HG02885 (cell line): ENCODE measurements at regions not wholly inside any gene's neighbourhood (a gene's known extent, or its start where the extent isn't known, plus 50 kb on each side); places are given as distances from the start of the nearest gene placed in this dataset.

Experiments
- ATAC-seq: cut with Tn5 transposase; IDR thresholded peaks from one replicate; pipeline ENCODE4 v1.9.1; 2021; ENCODE audit warnings: mild to moderate bottlenecking; ENCODE audit not compliant: unreplicated experiment, poor library complexity

DNA sequence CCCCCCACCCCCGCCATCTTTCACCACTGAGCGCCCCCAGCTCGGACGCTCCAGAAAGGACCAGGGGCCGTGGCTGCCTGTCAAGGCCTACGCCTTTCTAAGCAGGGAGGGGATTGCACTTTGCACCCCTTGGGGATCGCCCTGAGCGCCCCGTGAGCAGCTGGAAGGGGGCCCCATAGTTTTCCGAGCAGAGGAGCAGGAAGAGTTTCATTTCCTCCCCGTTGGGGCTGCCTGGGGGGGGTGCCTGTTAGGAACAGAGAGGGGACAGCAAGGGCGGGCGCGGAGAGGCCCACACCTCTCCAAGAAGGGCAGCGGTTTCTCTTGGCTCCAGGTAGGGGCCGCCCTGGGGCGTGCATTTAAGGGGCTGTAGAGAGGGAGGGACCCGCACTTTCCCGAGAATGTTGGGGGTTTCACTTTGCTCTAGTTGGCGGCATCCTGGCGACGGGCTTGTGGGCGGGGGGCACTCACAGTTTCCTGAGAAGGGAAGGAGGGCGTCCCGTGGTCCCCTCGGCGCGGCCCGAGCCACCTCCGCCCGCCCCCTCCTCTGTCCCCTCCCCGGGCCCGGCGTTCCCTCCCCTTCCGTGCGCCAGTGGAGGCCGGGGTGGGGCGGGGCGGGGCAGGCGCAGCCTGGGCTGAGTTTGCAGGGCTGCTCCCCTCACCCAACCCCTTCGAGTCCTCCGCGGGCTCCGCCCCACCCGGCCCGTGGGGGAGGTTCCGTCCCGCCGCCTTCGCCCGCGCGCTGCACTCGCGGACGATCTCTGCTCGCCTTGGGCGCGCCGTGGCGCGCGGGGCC lies 82.3 kb upstream of the CD99 start:
- ATAC-seq: peak; percentile 95

DNA sequence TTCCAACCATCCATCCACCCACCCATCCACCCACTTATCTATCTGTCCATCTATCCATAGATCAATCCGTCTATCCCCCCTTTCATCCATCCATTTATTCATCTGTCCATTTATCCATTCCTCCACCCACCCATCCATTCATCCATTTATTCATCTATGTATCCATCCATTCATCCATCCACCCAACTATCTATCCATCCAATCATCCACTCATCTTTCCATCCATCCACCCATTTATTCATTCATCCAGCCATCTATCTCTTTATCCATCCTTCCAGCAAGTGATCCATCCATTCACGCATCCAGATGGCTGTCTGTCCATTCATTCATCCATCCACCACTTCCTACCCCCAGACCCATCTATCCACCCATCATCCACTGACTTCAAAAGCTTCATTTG lies 84.0 kb upstream of the CD99 start:
- ATAC-seq: no peak

DNA sequence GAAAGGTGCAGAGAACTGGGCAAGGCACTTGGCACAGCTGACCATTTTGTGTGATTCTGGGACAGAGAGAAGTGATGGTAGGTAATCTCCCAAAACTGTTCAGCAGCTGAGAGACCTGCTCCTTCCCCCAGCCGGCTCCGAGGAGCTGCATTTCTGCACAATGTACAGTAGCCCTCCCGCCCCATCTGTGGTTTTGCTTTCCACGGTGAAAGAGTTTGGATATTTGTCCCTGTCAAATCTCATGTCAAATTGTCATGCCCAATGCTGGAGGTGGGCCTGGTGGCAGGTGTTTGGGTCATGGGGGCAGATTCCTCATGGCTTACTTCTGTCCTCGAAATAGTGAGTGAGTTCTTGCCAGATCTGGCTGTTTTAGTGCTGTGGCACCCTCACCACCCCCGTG lies 90.5 kb upstream of the CD99 start:
- ATAC-seq: no peak

DNA sequence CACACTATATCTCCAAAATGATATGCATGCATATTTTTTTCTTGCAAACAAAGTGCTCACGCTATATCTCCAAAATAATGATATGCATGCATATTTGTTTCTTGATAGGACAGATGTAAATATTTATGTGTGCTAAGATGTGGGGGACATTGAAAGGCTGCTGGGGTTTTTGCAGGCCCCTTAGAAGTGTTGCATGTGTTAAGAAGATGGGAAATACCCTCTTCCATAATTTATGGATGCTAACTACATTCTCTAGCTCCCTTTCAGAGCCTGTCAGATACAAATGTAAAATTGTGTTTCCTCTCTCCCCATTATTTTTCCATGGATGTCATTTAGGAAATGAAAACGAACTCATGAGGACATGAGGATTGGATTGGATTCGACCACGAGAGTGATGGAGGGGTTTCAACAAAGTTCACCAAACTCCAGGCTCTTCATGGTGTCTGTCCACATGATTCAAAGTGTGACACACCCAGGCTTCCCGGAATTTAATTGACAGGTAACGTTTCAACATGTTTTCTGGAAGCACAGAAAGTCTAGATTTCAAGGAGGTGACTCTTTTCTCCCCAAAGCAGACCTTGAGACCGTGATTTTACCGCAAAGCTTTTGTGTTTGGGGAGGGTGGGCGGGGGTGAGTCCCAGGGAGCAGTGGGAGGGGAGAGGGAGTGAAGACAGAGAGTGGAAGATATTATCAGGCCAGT lies 94.4 kb upstream of the CD99 start:
- no peak for ATAC-seq

DNA sequence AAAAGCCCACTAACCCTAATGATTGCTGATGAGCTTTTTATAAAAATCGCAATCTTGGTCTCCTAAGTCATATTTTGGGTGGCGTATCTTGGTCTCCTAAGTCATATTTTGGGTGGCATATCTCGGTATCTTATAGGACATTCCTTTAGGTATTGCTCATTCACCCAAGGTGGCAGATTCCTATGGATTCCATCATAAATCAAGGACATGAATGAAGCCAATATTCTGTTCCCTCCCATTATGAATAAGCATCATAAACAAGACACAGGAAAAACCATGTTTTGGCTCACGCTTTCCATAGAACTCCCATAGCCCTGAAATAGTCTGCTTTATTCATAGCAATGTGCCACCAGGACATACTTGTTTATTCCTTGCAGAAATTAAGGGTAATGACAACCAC lies 95.0 kb upstream of the CD99 start:
- ATAC-seq: no peak

DNA sequence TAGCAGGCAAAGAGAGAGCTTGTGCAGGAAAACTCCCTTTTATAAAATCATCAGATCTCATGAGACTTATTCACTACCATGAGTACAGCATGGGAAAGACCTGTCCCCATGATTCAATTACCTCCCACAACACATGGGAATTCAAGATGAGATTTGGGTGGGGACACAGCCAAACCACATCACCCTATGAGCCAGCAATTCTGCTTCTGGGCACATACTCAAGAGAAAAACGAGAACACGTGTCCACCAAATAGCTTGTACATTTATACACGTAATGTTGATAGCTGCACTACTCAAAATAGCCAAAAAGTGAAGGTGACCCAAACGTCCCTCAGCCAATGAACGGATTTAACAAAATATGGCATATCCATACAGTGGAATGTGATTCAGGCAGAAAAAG lies 94.5 kb upstream of the DHRSX start:
- ATAC-seq: no peak

DNA sequence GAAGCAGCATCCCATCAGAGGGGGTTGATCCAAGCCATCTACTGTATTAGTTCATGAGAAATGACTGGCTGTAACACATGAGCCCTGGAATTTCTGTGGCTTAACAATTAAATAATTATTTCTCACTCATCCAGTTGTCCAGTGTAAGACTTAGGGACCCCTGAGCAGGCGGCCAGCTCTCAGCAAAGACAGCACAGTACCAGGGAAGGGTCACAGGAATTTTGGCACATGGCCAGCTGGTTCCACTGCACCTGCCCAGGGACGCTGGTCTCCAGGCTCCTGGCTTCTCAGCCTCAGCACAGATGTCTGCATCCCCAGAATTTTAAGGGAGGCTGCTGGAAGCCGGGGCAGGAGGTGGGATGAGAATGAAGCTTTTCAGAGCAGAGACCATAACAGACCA lies 93.7 kb upstream of the DHRSX start:
- no peak for ATAC-seq

DNA sequence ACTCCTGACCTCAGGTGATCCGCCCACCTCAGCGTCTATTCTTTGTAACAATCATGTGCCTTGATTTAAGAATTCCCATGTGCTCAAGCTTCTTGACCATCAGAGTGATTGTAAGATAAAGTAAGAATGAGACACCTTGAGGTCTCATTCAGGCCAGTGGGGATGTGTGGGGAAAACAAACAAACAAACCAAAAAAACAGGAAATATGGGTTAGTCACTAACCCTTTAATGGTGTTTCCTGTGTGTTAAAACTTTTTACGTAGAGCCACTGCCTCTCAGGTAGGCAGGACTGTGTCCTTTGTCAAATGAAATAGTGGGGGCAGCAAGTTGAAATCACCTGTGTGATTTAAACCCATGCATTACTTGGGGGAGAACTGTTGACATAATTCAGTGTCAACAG lies 91.5 kb upstream of the DHRSX start:
- no peak for ATAC-seq

DNA sequence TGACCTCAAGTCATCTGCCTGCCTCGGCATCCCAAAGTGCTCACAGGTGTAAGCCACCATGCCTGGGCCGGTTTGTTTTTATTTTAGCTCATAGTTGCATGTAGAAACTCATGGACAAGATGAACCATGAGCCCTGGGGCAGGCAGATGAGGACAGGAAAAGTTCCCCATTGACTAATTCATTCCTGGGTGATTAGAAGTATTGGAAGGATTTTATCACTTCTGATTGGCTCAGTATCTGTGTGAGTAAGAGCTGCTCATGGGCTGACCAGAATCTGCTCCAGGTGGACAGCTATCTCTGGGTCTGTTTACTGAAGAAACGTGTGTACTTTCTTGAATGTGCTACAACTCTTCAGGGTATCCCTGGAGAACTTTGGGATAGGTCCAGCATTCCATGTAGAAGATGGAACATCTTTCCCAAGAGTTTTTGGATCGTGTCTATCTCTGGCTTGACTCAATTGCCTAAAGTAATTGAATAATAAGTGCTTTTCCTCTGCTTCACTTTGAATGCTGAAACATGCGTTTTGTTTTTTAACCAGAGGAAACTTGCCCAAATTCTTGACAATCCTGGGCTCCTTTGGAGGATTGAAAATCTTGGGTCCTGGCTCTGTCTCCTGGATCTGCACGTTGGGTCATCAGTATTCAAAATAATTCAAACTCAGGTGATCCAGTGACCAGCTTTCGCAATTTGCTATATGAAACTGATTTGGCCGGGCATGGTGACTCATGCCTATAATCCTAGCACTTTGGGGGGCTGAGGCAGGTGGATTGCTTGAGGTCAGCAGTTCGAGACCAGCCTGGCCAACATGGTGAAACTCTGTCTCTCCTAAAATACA lies 88.6 kb upstream of the DHRSX start:
- ATAC-seq: no peak

DNA sequence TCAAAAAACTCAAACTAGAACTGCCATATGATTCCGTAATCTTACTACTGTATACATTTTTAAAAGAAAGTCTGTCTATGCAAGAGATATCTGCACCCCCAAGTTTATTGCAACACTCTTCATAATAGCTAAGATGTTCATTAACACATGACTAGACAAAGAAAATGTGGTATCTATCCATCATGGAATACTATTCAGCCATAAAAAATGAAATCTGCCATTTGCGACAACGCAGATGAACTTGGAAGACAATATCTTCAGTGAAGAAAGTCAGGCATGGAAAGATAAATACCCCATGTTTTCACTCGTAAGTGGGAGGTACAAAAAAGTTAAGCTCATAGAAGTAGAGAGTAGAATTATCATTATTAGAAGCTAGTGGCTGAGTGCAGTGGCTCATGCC lies 87.3 kb upstream of the DHRSX start:
- no peak for ATAC-seq

DNA sequence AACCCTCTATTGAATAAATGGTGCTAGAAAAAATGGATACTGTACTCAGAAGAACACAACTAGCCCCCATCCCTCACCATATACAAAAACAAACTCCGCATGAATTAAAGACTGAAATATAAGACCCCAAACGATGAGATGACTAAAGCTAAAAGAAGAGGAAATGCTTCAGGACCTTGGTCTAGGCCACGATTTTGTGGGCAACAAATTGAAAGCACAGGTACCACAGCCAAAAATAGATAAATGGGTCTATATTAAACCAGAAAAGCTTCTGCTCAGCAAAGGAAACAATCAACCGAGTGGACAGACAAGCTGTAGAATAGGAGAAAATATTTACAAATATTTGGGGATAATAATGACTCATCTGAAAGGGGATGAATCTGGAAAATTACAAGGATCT lies 86.4 kb upstream of the DHRSX start:
- ATAC-seq: no peak

DNA sequence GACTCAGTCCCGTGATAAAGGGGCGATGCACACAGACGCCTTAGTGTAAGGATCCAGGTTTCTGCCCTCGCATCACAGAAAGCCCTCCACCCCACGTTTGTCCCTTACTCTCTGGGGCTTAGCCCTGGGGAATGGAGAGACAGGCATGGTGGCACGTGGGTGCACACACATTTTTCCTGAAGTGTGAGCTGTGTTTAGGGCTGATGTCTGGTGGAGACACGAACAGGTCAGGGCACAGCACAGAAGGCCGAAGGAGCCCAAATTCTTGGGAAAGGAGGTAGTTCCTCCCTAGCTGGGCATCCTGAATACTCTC lies 84.3 kb upstream of the DHRSX start:
- ATAC-seq: no peak

DNA sequence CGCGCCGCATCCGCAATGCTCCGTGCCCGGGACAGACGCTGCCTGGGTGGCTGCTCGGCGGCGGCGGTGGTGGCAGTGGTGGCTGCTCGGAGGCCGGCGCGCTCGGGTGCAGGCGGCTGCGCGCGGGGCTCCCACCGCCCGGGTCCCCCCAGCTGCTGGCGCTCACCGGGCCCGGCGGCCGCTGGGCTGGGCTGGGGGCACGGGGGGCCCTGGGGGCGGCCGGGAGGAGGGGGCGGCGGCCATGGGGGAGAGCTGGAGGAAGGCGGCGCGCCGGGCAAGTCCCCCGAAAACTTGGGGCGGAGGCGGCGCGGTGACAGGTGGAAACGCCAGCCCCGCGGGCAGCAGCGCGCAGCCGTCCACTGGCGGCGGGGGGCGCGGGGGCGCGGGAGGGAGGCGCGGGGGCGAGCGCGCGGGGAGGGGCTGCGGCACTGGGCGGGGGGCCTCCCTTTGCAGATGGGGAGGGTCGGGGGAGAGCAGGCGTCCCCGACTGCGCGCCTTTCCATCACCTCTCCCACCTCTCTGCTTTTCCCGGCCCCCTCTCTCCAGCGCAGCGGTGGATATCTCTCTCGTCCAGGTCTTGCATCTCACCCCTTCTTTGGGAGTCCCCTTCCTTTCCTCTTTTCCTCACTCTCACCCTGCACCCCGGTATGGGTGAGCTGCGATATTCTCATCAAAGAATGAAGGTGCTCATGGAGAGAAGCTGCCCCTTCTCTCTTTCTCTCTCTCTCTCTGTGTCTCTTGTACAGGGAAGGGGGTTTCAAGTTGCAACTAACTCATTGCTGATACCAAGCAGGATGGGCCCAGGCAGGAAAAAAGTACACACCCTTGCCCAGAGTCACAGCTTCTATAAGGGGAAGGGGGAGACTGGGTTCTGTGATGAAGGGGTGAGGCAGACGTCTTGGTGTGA lies 83.7 kb upstream of the DHRSX start:
- no peak for ATAC-seq

DNA sequence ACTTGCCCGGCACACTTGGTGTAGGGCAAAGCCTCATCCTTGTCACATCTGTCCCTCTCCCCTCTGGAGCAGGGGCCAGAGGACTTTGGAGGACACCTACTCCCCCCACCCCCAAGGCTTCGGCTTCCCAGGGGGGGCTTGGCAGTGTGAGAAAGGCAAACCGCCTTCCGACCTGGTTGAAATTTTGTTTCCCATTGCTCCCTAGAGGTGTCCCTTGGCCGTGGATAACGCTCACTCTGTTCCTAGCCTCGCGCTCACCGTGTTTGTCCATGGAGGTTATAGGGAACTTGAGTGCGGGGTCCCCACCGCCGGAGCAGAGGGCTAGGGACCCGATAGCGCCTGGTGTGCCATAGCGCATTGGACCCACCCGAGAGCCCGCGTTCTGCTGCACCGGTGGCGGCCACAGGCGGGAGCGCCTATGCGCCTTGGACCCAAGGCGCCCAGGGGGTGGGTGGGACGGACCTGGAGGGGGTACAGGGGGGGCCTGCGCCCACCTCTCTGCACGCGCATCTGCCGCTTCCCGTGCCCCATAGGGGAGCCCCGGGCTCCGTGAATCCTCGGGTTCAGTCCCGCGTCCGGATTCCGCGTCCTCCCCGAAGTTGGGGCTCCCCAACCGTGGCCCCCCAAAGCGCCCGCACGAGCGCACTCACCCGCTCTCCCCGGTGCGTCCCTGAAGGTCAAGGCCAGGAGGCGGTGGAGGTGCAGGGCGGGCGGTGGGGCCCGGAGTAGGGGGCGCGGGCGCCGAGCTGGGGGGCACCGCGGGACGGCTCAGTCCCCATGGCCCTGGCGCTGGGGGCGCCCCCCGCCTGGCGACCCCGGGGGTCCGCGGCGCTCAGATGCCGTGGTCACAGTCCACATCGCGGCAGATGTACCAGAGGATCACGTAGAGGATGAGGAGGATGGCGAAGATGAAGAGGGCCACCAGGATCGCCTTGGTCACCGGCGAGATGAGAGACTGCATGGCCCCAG lies 82.7 kb upstream of the DHRSX start:
- no peak for ATAC-seq

DNA sequence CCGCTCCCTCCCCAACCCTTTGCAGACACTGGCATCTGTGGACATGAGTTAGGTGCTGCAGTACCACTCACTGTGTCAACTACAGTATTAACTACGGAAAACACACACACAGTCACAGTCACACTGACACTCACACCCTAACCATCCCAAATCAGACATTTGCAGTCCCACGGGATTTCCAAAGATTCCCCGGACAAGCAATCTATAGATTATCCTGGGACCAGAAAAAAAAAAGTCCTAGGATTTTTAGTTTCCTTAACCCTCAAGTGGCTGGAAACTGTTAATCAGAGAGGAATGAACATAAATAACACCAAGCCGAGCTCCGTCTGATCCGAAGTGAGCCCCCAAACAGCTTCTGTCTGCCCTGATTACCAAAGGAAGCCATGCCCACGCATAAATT lies 81.9 kb upstream of the DHRSX start:
- ATAC-seq: no peak

DNA sequence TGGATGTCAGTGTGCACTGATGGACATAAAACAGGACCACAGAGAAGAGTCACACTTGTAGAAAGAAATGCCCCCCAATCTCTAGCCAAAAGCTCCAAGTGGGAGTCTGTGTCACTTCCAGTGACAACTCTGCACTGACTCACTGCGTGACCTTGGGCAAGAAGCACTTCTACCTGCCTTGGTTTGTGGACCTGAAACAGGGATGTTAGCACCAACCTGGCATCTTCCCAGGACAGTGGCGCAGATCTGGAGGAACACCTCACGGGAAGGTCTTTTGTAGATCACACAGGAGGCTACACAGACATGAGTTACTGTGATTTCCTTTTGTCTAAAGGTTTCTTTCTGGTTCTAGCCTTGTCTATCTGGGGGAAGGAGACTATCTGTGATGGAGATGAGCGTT lies 80.5 kb upstream of the DHRSX start:
- ATAC-seq: no peak

DNA sequence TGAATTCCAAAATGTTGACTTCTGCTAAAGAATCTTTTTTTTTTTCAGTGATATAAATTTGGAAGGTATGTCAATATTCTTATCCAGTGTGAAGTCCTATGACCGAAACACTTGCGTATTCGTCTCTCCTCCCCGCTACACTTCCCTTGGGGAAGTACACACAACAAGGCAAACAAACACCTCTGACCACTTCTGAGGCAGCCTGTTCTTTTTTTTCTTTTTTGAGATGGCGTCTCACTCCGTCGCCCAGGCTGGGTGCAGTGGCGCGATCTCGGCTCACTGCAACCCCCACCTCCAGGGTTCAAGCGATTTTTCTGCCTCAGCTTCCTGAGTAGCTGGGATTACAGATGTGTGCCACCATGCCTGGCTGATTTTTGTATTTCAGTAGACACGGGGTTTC lies 78.1 kb upstream of the DHRSX start:
- ATAC-seq: no peak

DNA sequence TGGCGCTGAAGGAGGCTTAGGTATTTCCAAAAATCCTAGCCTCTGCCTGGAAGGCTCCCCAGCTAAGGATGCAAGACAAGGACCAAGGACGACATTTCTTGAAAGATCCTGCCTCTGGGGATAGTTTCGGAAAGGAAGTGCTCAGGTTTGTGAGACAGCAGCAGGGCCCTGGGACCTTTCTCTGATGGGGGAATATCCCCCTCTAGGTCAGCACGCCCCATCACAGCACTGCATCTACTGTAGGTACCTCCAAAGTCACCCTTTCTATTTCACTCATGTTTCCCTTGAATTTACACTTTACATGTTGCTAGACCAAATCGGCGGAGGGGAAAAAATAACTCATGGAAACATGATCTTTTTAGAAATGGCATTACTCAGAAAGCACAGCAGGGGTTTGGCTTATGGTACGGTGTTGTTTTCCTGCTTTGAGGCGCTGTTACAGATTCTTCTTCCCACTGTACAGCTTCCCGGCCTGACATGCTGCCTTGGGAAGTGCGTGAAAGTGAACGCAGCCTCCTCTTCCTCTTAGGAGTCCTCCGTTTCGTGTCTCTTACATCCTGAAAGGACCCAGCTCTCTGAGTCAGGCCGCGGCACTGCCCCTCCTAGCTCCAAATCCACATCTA lies 77.2 kb upstream of the DHRSX start:
- no peak for ATAC-seq

DNA sequence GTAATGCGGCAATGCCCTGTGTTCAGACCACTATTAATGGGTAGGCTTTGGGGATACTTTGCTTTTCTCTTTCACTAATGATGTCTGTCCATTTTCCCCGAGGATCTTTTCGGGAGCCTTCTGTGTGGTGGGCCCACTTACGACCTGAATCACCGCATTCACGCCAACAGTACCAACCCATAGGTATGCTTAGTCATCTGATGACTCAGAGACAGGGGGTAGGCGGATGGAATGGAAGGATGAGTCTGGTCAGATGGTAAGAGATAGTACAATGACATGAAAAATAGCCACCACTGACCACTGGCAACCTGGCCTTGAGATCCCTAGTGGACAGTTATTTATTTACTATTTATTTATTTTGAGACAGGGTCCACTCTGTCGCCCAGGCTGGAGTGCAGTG lies 76.0 kb upstream of the DHRSX start:
- ATAC-seq: no peak
